SK-N-SH (cell line): ENCODE measurements at regions not wholly inside any gene's neighbourhood (a gene's known extent, or its start where the extent isn't known, plus 50 kb on each side); places are given as distances from the start of the nearest gene placed in this dataset.

Experiments
- CTCF ChIA-PET: fragments of 300-600, 350-600 bp; formaldehyde crosslinking; extraction: SDS; loops from one replicate; lab custom pipeline; 2021; lab: Yijun Ruan, JAX
- POLR2A ChIA-PET: fragments of 350-600 bp; sonication (Branson Sonifier 250); formaldehyde crosslinking; extraction: SDS; loops from one replicate; lab custom pipeline; 2020; ENCODE audit warnings: antibody characterized with exemption, inconsistent platforms; lab: Yijun Ruan, JAX
- DNase-seq: peaks from one replicate; pipeline ENCODE4 v3.0.0; 2012
- H2AFZ ChIP-seq: fragments of 200-600 bp; sonication (generic); 2 replicates; pipeline ENCODE4 v1.8.1; 2016; ENCODE audit warnings: antibody characterized with exemption, mild to moderate bottlenecking, low read depth
- H3F3A ChIP-seq: fragments of 200-600 bp; sonication (generic); replicated peaks from 2 replicates; pipeline ENCODE3; 2016; ENCODE audit warnings: antibody characterized with exemption, mild to moderate bottlenecking; ENCODE audit not compliant: insufficient read depth
- H3K27ac ChIP-seq, 2 experiments: fragments of 200-500 bp in 1 of 2; fragments of 200-600 bp in 1 of 2; sonication (Bioruptor generic) in 1 of 2; sonication (generic), shearing (Covaris generic) in 1 of 2; 2 replicates each; pipeline versions ENCODE4 v1.5.1 to v1.6.1; 2014 to 2016; ENCODE audit warnings: low read depth in 2 of 2, inconsistent platforms in 1 of 2, low read length in 1 of 2, mild to moderate bottlenecking in 1 of 2, mixed read lengths in 1 of 2
- H3K27me3 ChIP-seq: fragments of 200-600 bp; sonication (generic), shearing (Covaris generic); 2 replicates; pipeline ENCODE4 v1.6.1; 2016; ENCODE audit warnings: mixed run types; ENCODE audit not compliant: insufficient read depth
- H3K36me3 ChIP-seq, 2 experiments: fragments of 200-500 bp in 1 of 2; fragments of 200-600 bp in 1 of 2; sonication (Bioruptor generic) in 1 of 2; sonication (generic) in 1 of 2; replicated peaks in 1 of 2; 2 replicates each; pipeline versions ENCODE3 to v1.5.1; 2014 to 2016; ENCODE audit warnings: low read length in 1 of 2, mild to moderate bottlenecking in 1 of 2; ENCODE audit not compliant: insufficient read depth in 2 of 2, control insufficient read depth in 1 of 2
- H3K4me1 ChIP-seq, 2 experiments: fragments of 200-500 bp in 1 of 2; fragments of 200-600 bp in 1 of 2; sonication (Bioruptor generic) in 1 of 2; sonication (generic), shearing (Covaris generic) in 1 of 2; 2 replicates each; pipeline versions ENCODE4 v1.5.1 to v1.6.1; 2014 to 2016; ENCODE audit warnings: low read depth in 1 of 2, low read length in 1 of 2, mixed run types in 1 of 2; ENCODE audit not compliant: insufficient read depth in 2 of 2, control insufficient read depth in 1 of 2
- H3K4me2 ChIP-seq: fragments of 200-600 bp; sonication (generic), shearing (Covaris generic); 2 replicates; pipeline ENCODE4 v1.6.1; 2017; ENCODE audit warnings: mixed run types
- H3K4me3 ChIP-seq, 2 experiments: fragments of 200-500 bp in 1 of 2; fragments of 200-600 bp in 1 of 2; sonication (Bioruptor generic) in 1 of 2; sonication (generic), shearing (Covaris generic) in 1 of 2; 2 replicates each; pipeline versions ENCODE4 v1.5.1 to v1.8.1; 2014 to 2016; ENCODE audit warnings: low read depth in 2 of 2, inconsistent platforms in 1 of 2, low read length in 1 of 2, mild to moderate bottlenecking in 1 of 2, mixed read lengths in 1 of 2, moderate library complexity in 1 of 2
- H3K79me2 ChIP-seq: fragments of 200-600 bp; sonication (generic); 2 replicates; pipeline ENCODE4 v1.8.1; 2017; ENCODE audit warnings: mild to moderate bottlenecking; ENCODE audit not compliant: insufficient read depth
- H3K9ac ChIP-seq: fragments of 200-600 bp; sonication (generic); 2 replicates; pipeline ENCODE4 v1.6.1; 2017; ENCODE audit warnings: mixed run types
- H3K9me2 ChIP-seq: fragments of 200-600 bp; sonication (generic); 2 replicates; pipeline ENCODE4 v1.6.1; 2017; ENCODE audit warnings: mixed run types
- H3K9me3 ChIP-seq: fragments of 200-600 bp; sonication (generic); 2 replicates; pipeline ENCODE4 v1.6.1; 2017; ENCODE audit warnings: mixed run types, mild to moderate bottlenecking, moderate library complexity
- H4K20me1 ChIP-seq: fragments of 200-600 bp; sonication (generic); 2 replicates; pipeline ENCODE4 v1.6.1; 2017; ENCODE audit warnings: mild to moderate bottlenecking, mixed run types; ENCODE audit not compliant: insufficient read depth
- CHD2 ChIP-seq: fragments of 150-350 bp; IDR thresholded peaks from 2 replicates; pipeline ENCODE4 v1.6.1; 2018; ENCODE audit warnings: low read length; ENCODE audit not compliant: partially characterized antibody
- ELF1 ChIP-seq: IDR thresholded peaks from 2 replicates; pipeline ENCODE4 v1.4.0; 2012
- FOSL2 ChIP-seq: IDR thresholded peaks from 2 replicates; pipeline ENCODE4 v1.4.0; 2012; ENCODE audit warnings: low read depth, mild to moderate bottlenecking, moderate library complexity, borderline replicate concordance
- FOXJ3 ChIP-seq: sonication (generic); formaldehyde crosslinking; IDR thresholded peaks from 2 replicates; pipeline ENCODE4 v1.5.1; 2020; ENCODE audit warnings: mild to moderate bottlenecking, missing genetic modification reagents
- MAX ChIP-seq: IDR thresholded peaks from 2 replicates; pipeline ENCODE4 v1.4.0; 2012; ENCODE audit warnings: low read depth
- MEF2A ChIP-seq: IDR thresholded peaks from 2 replicates; pipeline ENCODE4 v1.4.0; 2012; ENCODE audit warnings: low read depth, borderline replicate concordance
- NFIC ChIP-seq: IDR thresholded peaks from 2 replicates; pipeline ENCODE4 v1.4.0; 2012; ENCODE audit warnings: borderline replicate concordance
- PBX3 ChIP-seq: IDR thresholded peaks from 2 replicates; pipeline ENCODE4; 2012
- POLR2AphosphoS5 ChIP-seq: IDR thresholded peaks from 2 replicates; pipeline ENCODE4 v1.6.1; 2012; ENCODE audit warnings: low read depth, low read length
- RXRA ChIP-seq: IDR thresholded peaks from 2 replicates; pipeline ENCODE4 v1.4.0; 2012; ENCODE audit warnings: low read depth, mild to moderate bottlenecking, borderline replicate concordance
- SIN3A ChIP-seq: IDR thresholded peaks from 2 replicates; pipeline ENCODE4 v1.6.1; 2012; ENCODE audit warnings: low read depth, mild to moderate bottlenecking, low read length, moderate library complexity, borderline replicate concordance
- SMC3 ChIP-seq: IDR thresholded peaks from 2 replicates; pipeline ENCODE4 v1.6.1; 2012; ENCODE audit warnings: low read depth, low read length, improper control_type of control experiment
- TAF1 ChIP-seq: IDR thresholded peaks from 2 replicates; pipeline ENCODE4 v1.6.1; 2012; ENCODE audit warnings: low read depth, mild to moderate bottlenecking, low read length, moderate library complexity, borderline replicate concordance
- whole genome bisulfite sequencing: methylation state at CpG from one replicate; pipeline ENCODE4 v1.1.6; 2017; ENCODE audit warnings: low lambda C conversion rate; 5-methylcytosine and 5-hydroxymethylcytosine counted together
- TF ChIP-seq, protein P1 (sequence below): IDR thresholded peaks from 2 replicates; pipeline ENCODE4 v1.4.0; 2012; ENCODE audit warnings: low read depth, borderline replicate concordance
- TF ChIP-seq, protein P2 (sequence below): fragments of 200-600 bp; sonication (generic); IDR thresholded peaks from 2 replicates; pipeline ENCODE4 v1.6.1; 2017; ENCODE audit warnings: antibody characterized with exemption, mild to moderate bottlenecking, moderate library complexity

DNA sequence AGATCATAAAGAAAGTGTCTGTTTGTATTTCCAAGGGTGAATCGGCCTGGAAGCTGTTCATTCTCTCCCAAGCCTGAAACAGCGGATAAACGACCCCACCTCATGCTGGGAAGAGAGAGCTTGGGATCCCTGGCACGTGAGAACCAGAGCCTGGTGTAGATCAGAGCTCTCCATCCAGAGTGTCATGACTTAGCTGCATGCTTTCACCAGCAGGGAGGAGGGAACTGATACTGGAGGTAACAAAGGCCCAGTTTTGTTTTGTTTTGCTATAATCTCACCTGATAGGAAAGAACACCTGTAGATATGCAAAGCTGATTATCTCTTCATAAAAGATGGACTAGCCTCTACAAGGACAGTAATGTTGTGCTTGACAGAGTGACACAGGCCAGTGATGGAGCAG, 236.6 kb downstream of the POM121L12 start:
- H3K4me3 ChIP-seq = no peak overlapping the region
- H4K20me1 ChIP-seq = no peaks in the 10 kb centered on the region
- H3K9me3 ChIP-seq = peaks cover 25% of the 10 kb centered on the region; the same call in 1 of the 2 replicates
- no peak overlapping the region for H3K9ac ChIP-seq
- ChIA-PET CTCF (interaction anchor here (0.9 to 1.2 kb wide), 2 partner anchors 9 to 310 kb away, joined by 3 to 4 read pairs; no protein-coding TSS in a partner anchor), POLR2A (no interaction called here)
- no peaks in the 10 kb centered on the region; the same call in 1 of the 2 replicates for H3K9me2 ChIP-seq
- TF ChIP-seq MEF2A (no peak), ELF1 (no peak), FOXJ3 (no peak), FOSL2 (no peak), NFIC (no peak), SIN3A (no peak), POLR2AphosphoS5 (no peak), CHD2 (no peak), MAX (no peak), RXRA (no peak), SMC3 (no peak)
- TF ChIP-seq, protein P1, sequence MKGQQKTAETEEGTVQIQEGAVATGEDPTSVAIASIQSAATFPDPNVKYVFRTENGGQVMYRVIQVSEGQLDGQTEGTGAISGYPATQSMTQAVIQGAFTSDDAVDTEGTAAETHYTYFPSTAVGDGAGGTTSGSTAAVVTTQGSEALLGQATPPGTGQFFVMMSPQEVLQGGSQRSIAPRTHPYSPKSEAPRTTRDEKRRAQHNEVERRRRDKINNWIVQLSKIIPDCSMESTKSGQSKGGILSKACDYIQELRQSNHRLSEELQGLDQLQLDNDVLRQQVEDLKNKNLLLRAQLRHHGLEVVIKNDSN = no peak
- peaks cover 0 to 6% of the 10 kb centered on the region in 2 experiments; a peak in 1 of 4 replicates for H3K4me1 ChIP-seq
- no peak overlapping the region for H3K4me2 ChIP-seq
- H3K36me3 ChIP-seq = no peaks in the 10 kb centered on the region
- no peaks in the 10 kb centered on the region for H3K79me2 ChIP-seq
- 16% methylated on average over 4 of the region's 4 CpGs for WGBS
- no peak for DNase-seq
- no peaks in the 10 kb centered on the region for H3K27me3 ChIP-seq
- H3F3A ChIP-seq = no peaks in the 10 kb centered on the region
- no peak overlapping the region for H3K27ac ChIP-seq
- H2AFZ ChIP-seq = no peak overlapping the region

GRCh38 chr7:53281312-53281711, 245.9 kb downstream of the POM121L12 start:
- no peak for DNase-seq
- Histone ChIP-seq H3K4me2 (no peak overlapping the region), H3F3A (no peaks in the 10 kb centered on the region), H3K79me2 (no peaks in the 10 kb centered on the region), H3K9ac (no peak overlapping the region), H3K27ac (no peak overlapping the region), H2AFZ (no peak overlapping the region), H3K27me3 (no peaks in the 10 kb centered on the region), H3K36me3 (no peaks in the 10 kb centered on the region), H3K4me1 (no peaks in the 10 kb centered on the region), H3K4me3 (no peak overlapping the region), H4K20me1 (no peaks in the 10 kb centered on the region), H3K9me3 (peaks cover 10% of the 10 kb centered on the region; the same call in 1 of the 2 replicates), H3K9me2 (no peaks in the 10 kb centered on the region)
- POLR2A ChIA-PET = no interaction called here
- WGBS = 32% methylated on average over 5 of the region's 5 CpGs
- CTCF ChIA-PET = no interaction called here
- TF ChIP-seq TAF1 (no peak), PBX3 (no peak)
- TF ChIP-seq, protein P2, sequence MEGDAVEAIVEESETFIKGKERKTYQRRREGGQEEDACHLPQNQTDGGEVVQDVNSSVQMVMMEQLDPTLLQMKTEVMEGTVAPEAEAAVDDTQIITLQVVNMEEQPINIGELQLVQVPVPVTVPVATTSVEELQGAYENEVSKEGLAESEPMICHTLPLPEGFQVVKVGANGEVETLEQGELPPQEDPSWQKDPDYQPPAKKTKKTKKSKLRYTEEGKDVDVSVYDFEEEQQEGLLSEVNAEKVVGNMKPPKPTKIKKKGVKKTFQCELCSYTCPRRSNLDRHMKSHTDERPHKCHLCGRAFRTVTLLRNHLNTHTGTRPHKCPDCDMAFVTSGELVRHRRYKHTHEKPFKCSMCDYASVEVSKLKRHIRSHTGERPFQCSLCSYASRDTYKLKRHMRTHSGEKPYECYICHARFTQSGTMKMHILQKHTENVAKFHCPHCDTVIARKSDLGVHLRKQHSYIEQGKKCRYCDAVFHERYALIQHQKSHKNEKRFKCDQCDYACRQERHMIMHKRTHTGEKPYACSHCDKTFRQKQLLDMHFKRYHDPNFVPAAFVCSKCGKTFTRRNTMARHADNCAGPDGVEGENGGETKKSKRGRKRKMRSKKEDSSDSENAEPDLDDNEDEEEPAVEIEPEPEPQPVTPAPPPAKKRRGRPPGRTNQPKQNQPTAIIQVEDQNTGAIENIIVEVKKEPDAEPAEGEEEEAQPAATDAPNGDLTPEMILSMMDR = no peak
